Kidney epithelial cell (primary cell): ENCODE measurements at regions not wholly inside any gene's neighbourhood (a gene's known extent, or its start where the extent isn't known, plus 50 kb on each side); places are given as distances from the start of the nearest gene placed in this dataset.

Experiments used
- DNase-seq: peaks from one replicate; pipeline ENCODE4 v3.0.0-alpha.2; 2010; ENCODE audit warnings: low read depth
- H3K27me3 ChIP-seq: 2 replicates; pipeline ENCODE4 v1.6.0; 2011; ENCODE audit warnings: low read length; ENCODE audit not compliant: control insufficient read depth, insufficient read depth
- H3K36me3 ChIP-seq: 2 replicates; pipeline ENCODE4 v1.5.1; 2011; ENCODE audit warnings: low read length; ENCODE audit not compliant: control insufficient read depth, insufficient read depth
- H3K4me3 ChIP-seq: 2 replicates; pipeline ENCODE4 v1.5.1; 2011; ENCODE audit warnings: low read depth, mild to moderate bottlenecking, control low read depth, low read length
- CTCF ChIP-seq: IDR thresholded peaks from 2 replicates; pipeline ENCODE4 v1.5.1; 2011; ENCODE audit warnings: mild to moderate bottlenecking, moderate library complexity, low read length, control low read depth, inconsistent platforms; ENCODE audit not compliant: insufficient read depth, poor library complexity, severe bottlenecking

DNA sequence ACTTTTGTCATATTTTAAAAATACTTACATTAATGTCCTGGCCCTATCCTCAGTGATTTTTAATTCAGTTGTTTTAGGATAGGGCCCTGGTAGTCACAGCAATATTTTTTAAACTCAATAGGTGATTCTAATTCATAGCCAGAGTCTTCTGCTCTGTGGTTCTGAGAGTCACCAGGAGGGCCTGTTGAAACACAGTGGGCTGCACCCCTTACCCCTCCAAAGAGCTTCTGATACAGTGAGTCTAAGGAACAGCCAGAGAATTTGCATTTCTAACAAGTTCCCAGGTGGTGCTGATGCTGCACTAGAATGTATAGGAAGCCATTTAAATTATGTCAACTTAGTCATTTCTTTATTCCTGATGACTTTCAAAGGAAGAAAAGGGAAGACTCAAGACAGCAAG is 458.3 kb upstream of the ARRDC3 start:
- no peaks in the 10 kb centered on the region for H3K27me3 ChIP-seq
- no peaks in the 10 kb centered on the region for H3K36me3 ChIP-seq
- H3K4me3 ChIP-seq: no peak overlapping the region
- TF ChIP-seq CTCF: no peak
- DNase-seq: no peak

DNA sequence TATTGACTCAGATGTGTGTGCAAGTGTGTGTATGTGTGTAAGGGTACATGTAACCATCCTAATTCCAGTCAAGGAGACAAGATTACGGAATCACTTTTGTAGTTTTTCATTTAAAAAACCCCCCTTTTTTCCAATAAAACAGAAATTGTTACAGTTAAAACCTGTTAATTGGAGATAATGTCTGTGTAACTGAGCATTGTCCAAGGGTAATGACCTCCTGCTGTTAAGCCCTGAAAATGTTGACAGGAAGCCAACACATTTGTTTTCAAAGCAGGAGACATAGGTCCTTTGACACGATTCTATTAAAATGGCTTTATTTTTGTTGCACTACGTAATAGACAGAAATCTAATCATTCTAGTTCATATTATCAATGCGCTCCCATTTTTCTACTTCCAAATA is 457.3 kb upstream of the ARRDC3 start:
- Histone ChIP-seq H3K27me3 (no peaks in the 10 kb centered on the region), H3K36me3 (no peaks in the 10 kb centered on the region), H3K4me3 (no peak overlapping the region)
- DNase-seq: no peak
- TF ChIP-seq CTCF: no peak

- no peaks in the 10 kb centered on the region for H3K36me3 ChIP-seq
- no peak overlapping the region for H3K4me3 ChIP-seq
- no peaks in the 10 kb centered on the region for H3K27me3 ChIP-seq
- no peak for TF ChIP-seq CTCF
- DNase-seq: no peak
These were observed 456.6 kb upstream of the ARRDC3 start for GRCh38 chr5:91839721-91840120.

DNA sequence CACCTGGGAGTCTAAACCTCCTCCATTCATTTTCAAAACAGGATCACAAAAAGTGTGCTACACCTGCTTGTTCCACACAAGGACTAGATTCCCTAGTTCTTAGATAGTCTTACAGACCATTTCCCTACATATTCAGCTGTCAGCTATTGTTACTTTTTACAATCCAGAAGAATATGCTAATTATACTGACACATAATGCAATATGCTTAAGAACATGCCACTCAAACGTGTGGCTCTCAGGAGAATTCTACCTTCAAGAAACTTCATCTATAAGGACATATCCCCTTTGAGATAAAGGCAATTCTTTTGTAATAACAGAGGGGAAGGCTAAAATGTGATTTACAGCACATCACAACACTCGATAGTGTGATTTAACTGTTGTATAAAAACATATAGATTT is 456.1 kb upstream of the ARRDC3 start:
- no peak for DNase-seq
- no peak for TF ChIP-seq CTCF
- no peaks in the 10 kb centered on the region for H3K27me3 ChIP-seq
- H3K36me3 ChIP-seq: no peaks in the 10 kb centered on the region
- H3K4me3 ChIP-seq: no peak overlapping the region

DNA sequence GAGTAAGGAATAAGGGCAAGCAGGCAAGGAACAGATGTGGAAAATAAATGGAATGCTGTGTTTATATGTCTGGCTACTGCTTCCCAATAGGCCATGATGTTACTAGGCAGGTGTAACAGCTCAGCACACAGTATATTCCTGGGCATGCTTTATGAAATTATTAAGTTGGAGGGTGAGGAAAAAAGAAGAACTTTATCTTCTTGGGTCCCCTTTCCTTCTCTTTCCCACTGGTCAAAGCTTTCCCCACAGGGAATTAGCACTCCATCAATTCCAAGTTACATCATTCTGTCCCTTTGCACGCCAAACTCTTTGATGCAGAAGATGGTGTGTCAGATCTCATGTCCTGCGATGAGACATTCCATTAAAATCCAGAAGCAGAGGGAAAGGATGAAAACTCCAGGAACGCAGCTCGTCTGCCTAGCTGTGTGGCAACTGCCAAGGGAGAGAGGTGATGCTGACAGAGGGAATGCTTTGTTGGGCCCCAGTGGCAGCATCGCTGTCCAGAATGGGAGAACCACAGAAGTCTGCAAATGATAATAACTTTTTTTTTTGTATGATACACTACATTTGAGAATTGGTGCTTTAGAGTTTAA is 447.3 kb upstream of the ARRDC3 start:
- TF ChIP-seq CTCF: no peak
- DNase-seq: no peak
- Histone ChIP-seq H3K4me3 (no peak overlapping the region), H3K27me3 (no peaks in the 10 kb centered on the region), H3K36me3 (no peaks in the 10 kb centered on the region)

DNA sequence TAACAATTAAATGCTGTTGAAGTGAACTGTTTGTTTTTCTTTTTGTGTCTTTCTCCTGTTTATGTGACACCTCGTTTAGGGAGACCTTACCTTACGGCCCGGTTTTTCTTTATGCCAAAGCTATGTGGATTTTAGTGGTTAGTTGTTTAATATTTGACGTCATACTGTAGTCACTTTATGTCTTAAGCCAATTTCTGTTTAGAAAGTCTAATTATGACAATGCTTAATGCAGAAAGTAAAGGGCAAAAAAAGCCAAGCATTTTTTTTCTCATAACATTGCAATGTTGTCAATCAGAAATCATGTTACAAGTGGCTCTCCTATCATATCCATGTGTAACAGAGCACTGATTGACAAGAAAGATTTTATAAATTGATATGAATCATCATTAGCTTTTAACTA is 442.5 kb upstream of the ARRDC3 start:
- no peak overlapping the region for H3K4me3 ChIP-seq
- no peaks in the 10 kb centered on the region for H3K36me3 ChIP-seq
- no peak for TF ChIP-seq CTCF
- H3K27me3 ChIP-seq: no peaks in the 10 kb centered on the region
- no peak for DNase-seq
